SK-N-SH (cell line): ENCODE measurements at regions not wholly inside any gene's neighbourhood (a gene's known extent, or its start where the extent isn't known, plus 50 kb on each side); places are given as distances from the start of the nearest gene placed in this dataset.

Source experiments
- CTCF ChIA-PET: fragments of 300-600, 350-600 bp; formaldehyde crosslinking; extraction: SDS; loops from one replicate; lab custom pipeline; 2021; lab: Yijun Ruan, JAX
- POLR2A ChIA-PET: fragments of 350-600 bp; sonication (Branson Sonifier 250); formaldehyde crosslinking; extraction: SDS; loops from one replicate; lab custom pipeline; 2020; ENCODE audit warnings: antibody characterized with exemption, inconsistent platforms; lab: Yijun Ruan, JAX
- DNase-seq: peaks from one replicate; pipeline ENCODE4 v3.0.0; 2012
- H2AFZ ChIP-seq: fragments of 200-600 bp; sonication (generic); 2 replicates; pipeline ENCODE4 v1.8.1; 2016; ENCODE audit warnings: antibody characterized with exemption, mild to moderate bottlenecking, low read depth
- H3F3A ChIP-seq: fragments of 200-600 bp; sonication (generic); replicated peaks from 2 replicates; pipeline ENCODE3; 2016; ENCODE audit warnings: antibody characterized with exemption, mild to moderate bottlenecking; ENCODE audit not compliant: insufficient read depth
- H3K27ac ChIP-seq, 2 experiments: fragments of 200-500 bp in 1 of 2; fragments of 200-600 bp in 1 of 2; sonication (Bioruptor generic) in 1 of 2; sonication (generic), shearing (Covaris generic) in 1 of 2; 2 replicates each; pipeline versions ENCODE4 v1.5.1 to v1.6.1; 2014 to 2016; ENCODE audit warnings: low read depth in 2 of 2, inconsistent platforms in 1 of 2, low read length in 1 of 2, mild to moderate bottlenecking in 1 of 2, mixed read lengths in 1 of 2
- H3K27me3 ChIP-seq: fragments of 200-600 bp; sonication (generic), shearing (Covaris generic); 2 replicates; pipeline ENCODE4 v1.6.1; 2016; ENCODE audit warnings: mixed run types; ENCODE audit not compliant: insufficient read depth
- H3K36me3 ChIP-seq, 2 experiments: fragments of 200-500 bp in 1 of 2; fragments of 200-600 bp in 1 of 2; sonication (Bioruptor generic) in 1 of 2; sonication (generic) in 1 of 2; replicated peaks in 1 of 2; 2 replicates each; pipeline versions ENCODE3 to v1.5.1; 2014 to 2016; ENCODE audit warnings: low read length in 1 of 2, mild to moderate bottlenecking in 1 of 2; ENCODE audit not compliant: insufficient read depth in 2 of 2, control insufficient read depth in 1 of 2
- H3K4me1 ChIP-seq, 2 experiments: fragments of 200-500 bp in 1 of 2; fragments of 200-600 bp in 1 of 2; sonication (Bioruptor generic) in 1 of 2; sonication (generic), shearing (Covaris generic) in 1 of 2; 2 replicates each; pipeline versions ENCODE4 v1.5.1 to v1.6.1; 2014 to 2016; ENCODE audit warnings: low read depth in 1 of 2, low read length in 1 of 2, mixed run types in 1 of 2; ENCODE audit not compliant: insufficient read depth in 2 of 2, control insufficient read depth in 1 of 2
- H3K4me2 ChIP-seq: fragments of 200-600 bp; sonication (generic), shearing (Covaris generic); 2 replicates; pipeline ENCODE4 v1.6.1; 2017; ENCODE audit warnings: mixed run types
- H3K4me3 ChIP-seq, 2 experiments: fragments of 200-500 bp in 1 of 2; fragments of 200-600 bp in 1 of 2; sonication (Bioruptor generic) in 1 of 2; sonication (generic), shearing (Covaris generic) in 1 of 2; 2 replicates each; pipeline versions ENCODE4 v1.5.1 to v1.8.1; 2014 to 2016; ENCODE audit warnings: low read depth in 2 of 2, inconsistent platforms in 1 of 2, low read length in 1 of 2, mild to moderate bottlenecking in 1 of 2, mixed read lengths in 1 of 2, moderate library complexity in 1 of 2
- H3K79me2 ChIP-seq: fragments of 200-600 bp; sonication (generic); 2 replicates; pipeline ENCODE4 v1.8.1; 2017; ENCODE audit warnings: mild to moderate bottlenecking; ENCODE audit not compliant: insufficient read depth
- H3K9ac ChIP-seq: fragments of 200-600 bp; sonication (generic); 2 replicates; pipeline ENCODE4 v1.6.1; 2017; ENCODE audit warnings: mixed run types
- H3K9me2 ChIP-seq: fragments of 200-600 bp; sonication (generic); 2 replicates; pipeline ENCODE4 v1.6.1; 2017; ENCODE audit warnings: mixed run types
- H3K9me3 ChIP-seq: fragments of 200-600 bp; sonication (generic); 2 replicates; pipeline ENCODE4 v1.6.1; 2017; ENCODE audit warnings: mixed run types, mild to moderate bottlenecking, moderate library complexity
- H4K20me1 ChIP-seq: fragments of 200-600 bp; sonication (generic); 2 replicates; pipeline ENCODE4 v1.6.1; 2017; ENCODE audit warnings: mild to moderate bottlenecking, mixed run types; ENCODE audit not compliant: insufficient read depth
- CHD2 ChIP-seq: fragments of 150-350 bp; IDR thresholded peaks from 2 replicates; pipeline ENCODE4 v1.6.1; 2018; ENCODE audit warnings: low read length; ENCODE audit not compliant: partially characterized antibody
- CTCF ChIP-seq: fragments of 200-600 bp; sonication (generic); IDR thresholded peaks from 2 replicates; pipeline ENCODE4 v1.6.1; 2017; ENCODE audit warnings: antibody characterized with exemption, mild to moderate bottlenecking, moderate library complexity
- EP300 ChIP-seq, 2 experiments: IDR thresholded peaks; 2 replicates each; pipeline versions ENCODE4 v1.4.0 to v1.6.1; 2012; ENCODE audit warnings: borderline replicate concordance in 1 of 2, low read depth in 1 of 2, low read length in 1 of 2
- FOSL2 ChIP-seq: IDR thresholded peaks from 2 replicates; pipeline ENCODE4 v1.4.0; 2012; ENCODE audit warnings: low read depth, mild to moderate bottlenecking, moderate library complexity, borderline replicate concordance
- FOXJ3 ChIP-seq: sonication (generic); formaldehyde crosslinking; IDR thresholded peaks from 2 replicates; pipeline ENCODE4 v1.5.1; 2020; ENCODE audit warnings: mild to moderate bottlenecking, missing genetic modification reagents
- FOXM1 ChIP-seq: IDR thresholded peaks from 2 replicates; pipeline ENCODE4 v1.4.0; 2012; ENCODE audit warnings: low read depth, mild to moderate bottlenecking
- GABPA ChIP-seq: IDR thresholded peaks from 2 replicates; pipeline ENCODE4 v1.4.0; 2012; ENCODE audit warnings: low read depth, mild to moderate bottlenecking
- GATA2 ChIP-seq: sonication (generic); formaldehyde crosslinking; IDR thresholded peaks from 2 replicates; pipeline ENCODE4 v1.5.0; 2020; ENCODE audit warnings: mild to moderate bottlenecking, missing genetic modification reagents
- MAX ChIP-seq: IDR thresholded peaks from 2 replicates; pipeline ENCODE4 v1.4.0; 2012; ENCODE audit warnings: low read depth
- MEF2A ChIP-seq: IDR thresholded peaks from 2 replicates; pipeline ENCODE4 v1.4.0; 2012; ENCODE audit warnings: low read depth, borderline replicate concordance
- NFIC ChIP-seq: IDR thresholded peaks from 2 replicates; pipeline ENCODE4 v1.4.0; 2012; ENCODE audit warnings: borderline replicate concordance
- RAD21 ChIP-seq: IDR thresholded peaks from 2 replicates; pipeline ENCODE4 v1.6.1; 2012; ENCODE audit warnings: mild to moderate bottlenecking, low read length
- RXRA ChIP-seq: IDR thresholded peaks from 2 replicates; pipeline ENCODE4 v1.4.0; 2012; ENCODE audit warnings: low read depth, mild to moderate bottlenecking, borderline replicate concordance
- SMC3 ChIP-seq: IDR thresholded peaks from 2 replicates; pipeline ENCODE4 v1.6.1; 2012; ENCODE audit warnings: low read depth, low read length, improper control_type of control experiment
- TEAD4 ChIP-seq: IDR thresholded peaks from 2 replicates; pipeline ENCODE4 v1.4.0; 2012; ENCODE audit warnings: mild to moderate bottlenecking, borderline replicate concordance; ENCODE audit not compliant: insufficient read depth
- YY1 ChIP-seq: IDR thresholded peaks from 2 replicates; pipeline ENCODE4 v1.4.0; 2012; ENCODE audit warnings: low read depth, mild to moderate bottlenecking
- WGBS: methylation state at CpG from one replicate; pipeline ENCODE4 v1.1.6; 2017; ENCODE audit warnings: low lambda C conversion rate; 5-methylcytosine and 5-hydroxymethylcytosine counted together
- TF ChIP-seq, protein P1 (sequence below): IDR thresholded peaks from 2 replicates; pipeline ENCODE4 v1.6.1; 2012; ENCODE audit warnings: mild to moderate bottlenecking, low read depth, low read length, moderate library complexity
- TF ChIP-seq, protein P2 (sequence below): IDR thresholded peaks from 2 replicates; pipeline ENCODE4 v1.4.0; 2012; ENCODE audit warnings: low read depth, borderline replicate concordance

- WGBS, result 23% methylated on average over 6 of the region's 6 CpGs
- TF ChIP-seq FOXJ3 (CRISPR knock-in tag) (no peak), RAD21 (no peak), FOSL2 (no peak), GABPA (no peak), TEAD4 (no peak), GATA2 (CRISPR knock-in tag) (no peak)
- TF ChIP-seq, protein P1, sequence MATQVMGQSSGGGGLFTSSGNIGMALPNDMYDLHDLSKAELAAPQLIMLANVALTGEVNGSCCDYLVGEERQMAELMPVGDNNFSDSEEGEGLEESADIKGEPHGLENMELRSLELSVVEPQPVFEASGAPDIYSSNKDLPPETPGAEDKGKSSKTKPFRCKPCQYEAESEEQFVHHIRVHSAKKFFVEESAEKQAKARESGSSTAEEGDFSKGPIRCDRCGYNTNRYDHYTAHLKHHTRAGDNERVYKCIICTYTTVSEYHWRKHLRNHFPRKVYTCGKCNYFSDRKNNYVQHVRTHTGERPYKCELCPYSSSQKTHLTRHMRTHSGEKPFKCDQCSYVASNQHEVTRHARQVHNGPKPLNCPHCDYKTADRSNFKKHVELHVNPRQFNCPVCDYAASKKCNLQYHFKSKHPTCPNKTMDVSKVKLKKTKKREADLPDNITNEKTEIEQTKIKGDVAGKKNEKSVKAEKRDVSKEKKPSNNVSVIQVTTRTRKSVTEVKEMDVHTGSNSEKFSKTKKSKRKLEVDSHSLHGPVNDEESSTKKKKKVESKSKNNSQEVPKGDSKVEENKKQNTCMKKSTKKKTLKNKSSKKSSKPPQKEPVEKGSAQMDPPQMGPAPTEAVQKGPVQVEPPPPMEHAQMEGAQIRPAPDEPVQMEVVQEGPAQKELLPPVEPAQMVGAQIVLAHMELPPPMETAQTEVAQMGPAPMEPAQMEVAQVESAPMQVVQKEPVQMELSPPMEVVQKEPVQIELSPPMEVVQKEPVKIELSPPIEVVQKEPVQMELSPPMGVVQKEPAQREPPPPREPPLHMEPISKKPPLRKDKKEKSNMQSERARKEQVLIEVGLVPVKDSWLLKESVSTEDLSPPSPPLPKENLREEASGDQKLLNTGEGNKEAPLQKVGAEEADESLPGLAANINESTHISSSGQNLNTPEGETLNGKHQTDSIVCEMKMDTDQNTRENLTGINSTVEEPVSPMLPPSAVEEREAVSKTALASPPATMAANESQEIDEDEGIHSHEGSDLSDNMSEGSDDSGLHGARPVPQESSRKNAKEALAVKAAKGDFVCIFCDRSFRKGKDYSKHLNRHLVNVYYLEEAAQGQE, result no peak
Measured at GRCh38 chr22:48072777-48073176, 1310.3 kb downstream of the TBC1D22A start.

DNA sequence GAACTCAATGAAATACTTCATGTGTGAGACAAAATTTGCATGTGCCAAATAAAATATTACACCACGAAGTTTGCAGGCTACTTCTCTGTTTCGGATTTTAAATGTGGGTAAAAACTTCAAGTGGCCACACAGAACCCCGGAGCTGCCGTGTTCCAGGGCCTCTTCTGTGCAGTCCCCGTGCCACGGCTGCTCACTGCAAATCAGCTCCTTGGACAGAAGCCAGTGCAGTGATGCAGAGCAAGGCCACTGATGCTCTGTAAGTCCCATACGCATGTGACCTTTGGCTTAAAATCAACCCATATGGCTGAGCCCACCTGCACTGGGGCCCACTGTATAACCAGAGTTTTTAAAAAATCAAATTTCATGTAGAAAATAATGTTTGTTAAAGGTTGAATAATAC, 1309.4 kb downstream of the TBC1D22A start:
- Histone ChIP-seq H3K4me3 (no peak overlapping the region), H3K9me2 (no peaks in the 10 kb centered on the region), H3K36me3 (no peaks in the 10 kb centered on the region), H3K4me1 (no peaks in the 10 kb centered on the region), H3K9me3 (no peaks in the 10 kb centered on the region), H2AFZ (no peak overlapping the region), H3F3A (no peaks in the 10 kb centered on the region), H3K79me2 (no peaks in the 10 kb centered on the region), H3K27me3 (no peaks in the 10 kb centered on the region), H3K27ac (no peak overlapping the region), H3K4me2 (no peak overlapping the region), H4K20me1 (no peaks in the 10 kb centered on the region), H3K9ac (no peak overlapping the region)
- 25% methylated on average over 7 of the region's 7 CpGs for WGBS
- CTCF ChIA-PET, result no interaction called here
- no peak for DNase-seq
- POLR2A ChIA-PET, result no interaction called here
- TF ChIP-seq RXRA (no peak), EP300 (IDR thresholded peaks at IDR 0.05; ENCODE audit: borderline replicate concordance in 1 of 2, low read depth in 1 of 2, low read length in 1 of 2) (no peak), FOXM1 (no peak), CHD2 (no peak), FOSL2 (no peak), GATA2 (CRISPR knock-in tag) (no peak), YY1 (no peak), GABPA (no peak), CTCF (no peak), NFIC (no peak), SMC3 (no peak), MEF2A (no peak), MAX (no peak), FOXJ3 (CRISPR knock-in tag) (no peak)
- TF ChIP-seq, protein P2, sequence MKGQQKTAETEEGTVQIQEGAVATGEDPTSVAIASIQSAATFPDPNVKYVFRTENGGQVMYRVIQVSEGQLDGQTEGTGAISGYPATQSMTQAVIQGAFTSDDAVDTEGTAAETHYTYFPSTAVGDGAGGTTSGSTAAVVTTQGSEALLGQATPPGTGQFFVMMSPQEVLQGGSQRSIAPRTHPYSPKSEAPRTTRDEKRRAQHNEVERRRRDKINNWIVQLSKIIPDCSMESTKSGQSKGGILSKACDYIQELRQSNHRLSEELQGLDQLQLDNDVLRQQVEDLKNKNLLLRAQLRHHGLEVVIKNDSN, result no peak
- TF ChIP-seq, protein P1, result no peak

More at GRCh38 chr22:48072777-48073176, 1310.3 kb downstream of the TBC1D22A start:
- DNase-seq, result no peak
- no peaks in the 10 kb centered on the region for H3K9me3 ChIP-seq
- H3K4me2 ChIP-seq, result no peak overlapping the region
- ChIA-PET POLR2A (no interaction called here), CTCF (no interaction called here)
- H3K27ac ChIP-seq, result no peak overlapping the region
- no peak overlapping the region for H2AFZ ChIP-seq
- H3K27me3 ChIP-seq, result no peaks in the 10 kb centered on the region
- H3K36me3 ChIP-seq, result no peaks in the 10 kb centered on the region
- H3K9me2 ChIP-seq, result no peaks in the 10 kb centered on the region
- no peak overlapping the region for H3K4me3 ChIP-seq
- no peaks in the 10 kb centered on the region for H4K20me1 ChIP-seq
- H3K9ac ChIP-seq, result no peak overlapping the region
- H3F3A ChIP-seq, result no peaks in the 10 kb centered on the region
- H3K79me2 ChIP-seq, result no peaks in the 10 kb centered on the region
- H3K4me1 ChIP-seq, result no peaks in the 10 kb centered on the region
